HCT116 (cell line): ENCODE measurements at regions not wholly inside any gene's neighbourhood (a gene's known extent, or its start where the extent isn't known, plus 50 kb on each side); places are given as distances from the start of the nearest gene placed in this dataset.

ENCODE experiments used
- ATAC-seq: fragments of 200-7000 bp; cut with Tn5 transposase; 2 replicates; pipeline ENCODE4 v1.9.1; 2020; ENCODE audit warnings: mild to moderate bottlenecking, moderate library complexity
- BruUV-seq: library from RNA; stranded (reverse); fragments of 400-500 nt; replicated peaks from 2 replicates; lab custom pipeline; 2021; lab: Mats Ljungman, UMichigan
- CTCF ChIA-PET: fragments of 300-600 bp; sonication (Branson Sonifier 250); formaldehyde crosslinking; loops from one replicate; lab custom pipeline; 2021; ENCODE audit warnings: antibody characterized with exemption; lab: Charles Lee
- POLR2A ChIA-PET: fragments of 300-600, 350-600 bp; sonication (Branson Sonifier 250); formaldehyde crosslinking; loops from one replicate; lab custom pipeline; 2021; ENCODE audit warnings: antibody characterized with exemption; lab: Charles Lee
- RAD21 ChIA-PET, 2 experiments: fragments of 300-600 bp; sonication (Branson Sonifier 250); formaldehyde crosslinking; loops; one replicate each; lab custom pipeline; 2023; ENCODE audit warnings: low total read pairs in 2 of 2; ENCODE audit not compliant: uncharacterized antibody in 2 of 2, unreplicated experiment in 2 of 2, low non-redundant PET in 1 of 2; lab: Charles Lee
- DNase-seq: peaks from one replicate; pipeline ENCODE4 v3.0.0-alpha.2; 2010; ENCODE audit warnings: low read depth, low spot score
- H2AFZ ChIP-seq: fragments of 200-600 bp; shearing (Covaris generic), sonication (generic); 2 replicates; pipeline ENCODE4 v1.6.1; 2017; ENCODE audit warnings: low read depth, mixed run types, mixed read lengths, antibody characterized with exemption, low read length; ENCODE audit not compliant: poor library complexity, severe bottlenecking
- H3K27ac ChIP-seq: 2 replicates; pipeline ENCODE4 v1.5.1; 2012; ENCODE audit warnings: low read depth, low read length
- H3K27me3 ChIP-seq: fragments of 200-600 bp; sonication (generic); 2 replicates; pipeline ENCODE4 v1.6.1; 2016; ENCODE audit warnings: mixed run types, low read length, mixed read lengths; ENCODE audit not compliant: insufficient read depth
- H3K36me3 ChIP-seq, 2 experiments: fragments of 200-500 bp in 1 of 2; fragments of 200-600 bp in 1 of 2; sonication (Bioruptor generic) in 1 of 2; sonication (generic) in 1 of 2; 2 replicates each; pipeline versions ENCODE4 v1.5.1 to v1.6.1; 2014 to 2016; ENCODE audit warnings: low read length in 2 of 2, inconsistent platforms in 1 of 2, mixed read lengths in 1 of 2, mixed run types in 1 of 2; ENCODE audit not compliant: insufficient read depth in 2 of 2, control insufficient read depth in 1 of 2
- H3K4me1 ChIP-seq, 2 experiments: fragments of 200-600 bp in 1 of 2; sonication (generic) in 1 of 2; 2 replicates each; pipeline versions ENCODE4 v1.5.1 to v1.6.1; 2012 to 2017; ENCODE audit warnings: low read length in 2 of 2, inconsistent platforms in 1 of 2, mild to moderate bottlenecking in 1 of 2, mixed read lengths in 1 of 2, mixed run types in 1 of 2, moderate library complexity in 1 of 2; ENCODE audit not compliant: insufficient read depth in 2 of 2, control insufficient read depth in 1 of 2
- H3K4me2 ChIP-seq: fragments of 200-600 bp; sonication (generic); 2 replicates; pipeline ENCODE4 v1.6.1; 2017; ENCODE audit warnings: mixed run types, low read length, mixed read lengths
- H3K4me3 ChIP-seq, 2 experiments: fragments of 200-600 bp in 1 of 2; sonication (generic) in 1 of 2; replicated peaks in 1 of 2; 2 replicates each; pipeline ENCODE4 v1.5.1; 2011 to 2016; ENCODE audit warnings: low read length in 2 of 2, control low read depth in 1 of 2, low read depth in 1 of 2, mild to moderate bottlenecking in 1 of 2, mixed read lengths in 1 of 2, mixed run types in 1 of 2
- H3K79me2 ChIP-seq: fragments of 200-600 bp; sonication (generic); 2 replicates; pipeline ENCODE4 v1.6.1; 2017; ENCODE audit warnings: mild to moderate bottlenecking, mixed run types, low read length, moderate library complexity, mixed read lengths; ENCODE audit not compliant: insufficient read depth
- H3K9ac ChIP-seq: fragments of 200-600 bp; sonication (generic); 2 replicates; pipeline ENCODE4 v1.6.1; 2016; ENCODE audit warnings: low read length, mixed read lengths
- H3K9me2 ChIP-seq: fragments of 200-600 bp; sonication (generic), shearing (Covaris generic); 2 replicates; pipeline ENCODE4 v1.6.1; 2017; ENCODE audit warnings: mixed run types, mild to moderate bottlenecking, moderate library complexity; ENCODE audit not compliant: insufficient read depth
- H3K9me3 ChIP-seq, 2 experiments: fragments of 200-500 bp in 1 of 2; fragments of 200-600 bp in 1 of 2; sonication (Bioruptor generic) in 1 of 2; sonication (generic) in 1 of 2; 2 replicates each; pipeline ENCODE4 v1.6.1; 2014 to 2017; ENCODE audit warnings: low read length in 2 of 2, mixed read lengths in 2 of 2, inconsistent platforms in 1 of 2, low read depth in 1 of 2, mild to moderate bottlenecking in 1 of 2, mixed run types in 1 of 2, moderate library complexity in 1 of 2; ENCODE audit not compliant: control insufficient read depth in 1 of 2, insufficient read depth in 1 of 2
- H4K20me1 ChIP-seq: fragments of 200-600 bp; sonication (generic), shearing (Covaris generic); 2 replicates; pipeline ENCODE4 v1.6.1; 2017; ENCODE audit warnings: mixed run types, mild to moderate bottlenecking, moderate library complexity; ENCODE audit not compliant: insufficient read depth
- CBX3 ChIP-seq: IDR thresholded peaks from 2 replicates; pipeline ENCODE4 v1.6.1; 2012; ENCODE audit warnings: low read depth
- CEBPB ChIP-seq: IDR thresholded peaks from 2 replicates; pipeline ENCODE4 v1.6.1; 2012; ENCODE audit warnings: low read depth
- ELF1 ChIP-seq: IDR thresholded peaks from 2 replicates; pipeline ENCODE4 v1.6.1; 2012; ENCODE audit warnings: low read depth, borderline replicate concordance
- POLR2A ChIP-seq: IDR thresholded peaks from 2 replicates; pipeline ENCODE4 v1.7.0; 2011; ENCODE audit warnings: borderline replicate concordance; ENCODE audit not compliant: insufficient read depth, insufficient read length; ENCODE audit errors: extremely low read depth
- SP1 ChIP-seq: IDR thresholded peaks from 2 replicates; pipeline ENCODE4 v1.6.1; 2012; ENCODE audit warnings: low read depth
- intact Hi-C: fragments of 100-400 bp; cut with micrococcal nuclease; formaldehyde crosslinking; loops from 2 replicates; pipeline ENCODE4 v1.10.0; 2022
- TF ChIP-seq, protein P1 (sequence below), 3 experiments: fragments of 200-600 bp in 1 of 3; sonication (generic) in 1 of 3; IDR thresholded peaks in 2 of 3; conservative IDR thresholded peaks in 1 of 3; 2 replicates each; pipeline ENCODE4 v1.5.1; 2012 to 2017; ENCODE audit warnings: low read depth in 2 of 3, low read length in 2 of 3, antibody characterized with exemption in 1 of 3, borderline replicate concordance in 1 of 3, control low read depth in 1 of 3, mild to moderate bottlenecking in 1 of 3, mixed read lengths in 1 of 3, mixed run types in 1 of 3, moderate library complexity in 1 of 3; ENCODE audit not compliant: insufficient read depth in 1 of 3
- TF ChIP-seq, protein P2 (sequence below): IDR thresholded peaks from 2 replicates; pipeline ENCODE4 v1.6.1; 2012

DNA sequence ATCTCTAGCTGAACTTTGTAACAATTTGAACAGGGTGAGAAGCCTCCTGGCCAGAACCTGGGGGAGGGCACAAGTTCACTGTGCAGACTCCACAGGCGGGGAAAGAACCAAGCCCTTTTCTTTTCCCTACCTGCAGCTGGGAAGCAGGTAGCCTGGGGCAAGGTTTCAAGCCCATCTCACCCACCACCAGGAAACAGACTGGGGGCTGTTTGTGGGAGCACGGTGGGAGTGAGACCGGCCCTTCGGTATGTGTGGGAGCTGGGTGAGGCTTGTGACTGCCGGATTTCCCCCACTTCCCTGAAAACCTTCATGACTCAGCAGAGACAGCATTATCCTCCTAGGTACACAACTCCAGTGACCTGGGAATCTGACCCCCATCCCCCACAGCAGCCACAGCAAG lies 211.7 kb downstream of the ZNF674 start:
- H3K9ac ChIP-seq: peak overlapping the region; percentile 53
- no peaks in the 10 kb centered on the region for H3K27me3 ChIP-seq
- H3K27ac ChIP-seq: peak overlapping the region; percentile 88
- ATAC-seq: peak; percentile 58
- RAD21 ChIA-PET: interaction anchor here in 1 of 2 experiments (1.2 kb wide), 1 partner anchor 42 kb away, joined by 3 read pairs; no protein-coding TSS in a partner anchor
- peaks cover 40 to 54% of the 10 kb centered on the region in 2 experiments for H3K4me1 ChIP-seq
- no peak overlapping the region for H2AFZ ChIP-seq
- H3K9me3 ChIP-seq: no peaks in the 10 kb centered on the region
- intact Hi-C loops: no loop called here
- CTCF ChIA-PET: no interaction called here
- no peak for TF ChIP-seq POLR2A
- no peak for TF ChIP-seq ELF1
- TF ChIP-seq SP1: no peak
- TF ChIP-seq, protein P1, sequence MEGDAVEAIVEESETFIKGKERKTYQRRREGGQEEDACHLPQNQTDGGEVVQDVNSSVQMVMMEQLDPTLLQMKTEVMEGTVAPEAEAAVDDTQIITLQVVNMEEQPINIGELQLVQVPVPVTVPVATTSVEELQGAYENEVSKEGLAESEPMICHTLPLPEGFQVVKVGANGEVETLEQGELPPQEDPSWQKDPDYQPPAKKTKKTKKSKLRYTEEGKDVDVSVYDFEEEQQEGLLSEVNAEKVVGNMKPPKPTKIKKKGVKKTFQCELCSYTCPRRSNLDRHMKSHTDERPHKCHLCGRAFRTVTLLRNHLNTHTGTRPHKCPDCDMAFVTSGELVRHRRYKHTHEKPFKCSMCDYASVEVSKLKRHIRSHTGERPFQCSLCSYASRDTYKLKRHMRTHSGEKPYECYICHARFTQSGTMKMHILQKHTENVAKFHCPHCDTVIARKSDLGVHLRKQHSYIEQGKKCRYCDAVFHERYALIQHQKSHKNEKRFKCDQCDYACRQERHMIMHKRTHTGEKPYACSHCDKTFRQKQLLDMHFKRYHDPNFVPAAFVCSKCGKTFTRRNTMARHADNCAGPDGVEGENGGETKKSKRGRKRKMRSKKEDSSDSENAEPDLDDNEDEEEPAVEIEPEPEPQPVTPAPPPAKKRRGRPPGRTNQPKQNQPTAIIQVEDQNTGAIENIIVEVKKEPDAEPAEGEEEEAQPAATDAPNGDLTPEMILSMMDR (IDR thresholded peaks at IDR 0.05 in 2 of 3, conservative IDR thresholded peaks at IDR 0.05 in 1 of 3; ENCODE audit: borderline replicate concordance in 1 of 3, insufficient read depth in 1 of 3, low read depth in 2 of 3, low read length in 2 of 3): no peak
- TF ChIP-seq, protein P2, sequence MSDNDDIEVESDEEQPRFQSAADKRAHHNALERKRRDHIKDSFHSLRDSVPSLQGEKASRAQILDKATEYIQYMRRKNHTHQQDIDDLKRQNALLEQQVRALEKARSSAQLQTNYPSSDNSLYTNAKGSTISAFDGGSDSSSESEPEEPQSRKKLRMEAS: no peak
- TF ChIP-seq CEBPB: no peak
- TF ChIP-seq, all 23 proteins: peak for 0
- Histone ChIP-seq H3K4me3 (no peak overlapping the region), H3K79me2 (no peaks in the 10 kb centered on the region), H3K4me2 (peak overlapping the region; percentile 47), H3K9me2 (no peaks in the 10 kb centered on the region), H4K20me1 (no peaks in the 10 kb centered on the region), H3K36me3 (no peaks in the 10 kb centered on the region)
- DNase-seq: no peak
- POLR2A ChIA-PET: interaction anchor here (0.9 kb wide), 1 partner anchor 13 kb away, joined by 3 read pairs; no protein-coding TSS in a partner anchor
- BruUV-seq: no TSS peak

DNA sequence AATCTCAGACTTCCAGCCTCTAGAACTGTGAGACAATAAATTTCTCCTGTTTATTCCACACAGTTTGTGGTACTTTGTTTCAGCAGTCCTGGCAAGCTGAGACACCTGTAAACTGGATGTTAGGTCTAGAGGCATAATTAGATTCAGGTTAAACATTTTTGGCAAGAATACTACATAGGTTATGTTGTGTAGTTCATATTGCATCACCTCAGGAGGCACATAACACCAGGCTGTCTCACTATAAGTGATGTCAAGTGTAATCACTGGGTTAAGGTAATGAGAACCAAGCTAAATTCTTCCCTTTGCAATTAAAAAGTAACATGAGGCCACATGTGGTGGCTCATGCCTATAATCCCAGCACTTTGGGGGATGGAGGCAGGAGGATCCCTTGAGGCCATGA lies 214.2 kb downstream of the ZNF674 start:
- Histone ChIP-seq H4K20me1 (no peaks in the 10 kb centered on the region), H3K9ac (peak overlapping the region; percentile 42), H3K4me2 (0 out of 2 replicates have a peak overlapping the region, but pooled peaks have one; percentile 17), H3K27me3 (no peaks in the 10 kb centered on the region)
- no peak for DNase-seq
- POLR2A ChIA-PET: no interaction called here
- BruUV-seq: no TSS peak
- TF ChIP-seq SP1: no peak
- no peak for TF ChIP-seq CBX3
- TF ChIP-seq, all 23 proteins: peak for 0
- peak overlapping the region; percentile 88 for H3K27ac ChIP-seq
- ChIA-PET CTCF (no interaction called here), RAD21 (no interaction called here)
- ATAC-seq: no peak
- H3K36me3 ChIP-seq: no peaks in the 10 kb centered on the region
- H3K4me3 ChIP-seq: no peak overlapping the region
- H3K9me3 ChIP-seq: no peaks in the 10 kb centered on the region
- H3K9me2 ChIP-seq: no peaks in the 10 kb centered on the region
- no peak overlapping the region for H2AFZ ChIP-seq
- peaks cover 6% of the 10 kb centered on the region; the same call in 1 of the 2 replicates for H3K79me2 ChIP-seq
- intact Hi-C loops: no loop called here
- H3K4me1 ChIP-seq: peaks cover 56 to 80% of the 10 kb centered on the region in 2 experiments
